Activated CD4-positive, alpha-beta T cell treated with anti-CD3 and anti-CD28 coated beads for 36 hours (primary cell): ENCODE measurements at regions not wholly inside any gene's neighbourhood (a gene's known extent, or its start where the extent isn't known, plus 50 kb on each side); places are given as distances from the start of the nearest gene placed in this dataset.

Experiments
- ATAC-seq: fragments of 200-7000 bp; cut with Tn5 transposase; one replicate; pipeline ENCODE4 v1.10.0; 2021; ENCODE audit warnings: mild to moderate bottlenecking, moderate library complexity
- CTCF ChIA-PET: fragments of 350-600 bp; sonication (Branson Sonifier 250); formaldehyde crosslinking; loops from one replicate; lab custom pipeline; 2021; ENCODE audit warnings: antibody characterized with exemption; lab: Charles Lee
- POLR2A ChIA-PET: fragments of 350-600 bp; sonication (Branson Sonifier 250); formaldehyde crosslinking; loops from one replicate; lab custom pipeline; 2021; ENCODE audit warnings: antibody characterized with exemption, inconsistent platforms; lab: Charles Lee
- DNase-seq: peaks from one replicate; pipeline ENCODE4 v3.0.0-alpha.2; 2020
- H3K27ac Mint-ChIP-seq: one replicate; pipeline ENCODE4 v1.8.0; 2021; ENCODE audit warnings: mixed read lengths
- H3K27me3 Mint-ChIP-seq: one replicate; pipeline ENCODE4 v1.8.0; 2021; ENCODE audit warnings: mixed read lengths
- H3K36me3 Mint-ChIP-seq: one replicate; pipeline ENCODE4 v1.8.0; 2021; ENCODE audit warnings: low read depth, mixed read lengths
- H3K4me1 Mint-ChIP-seq: one replicate; pipeline ENCODE4 v1.8.0; 2021; ENCODE audit warnings: mixed read lengths
- H3K4me3 Mint-ChIP-seq: one replicate; pipeline ENCODE4 v1.8.0; 2021; ENCODE audit warnings: mild to moderate bottlenecking, moderate library complexity, mixed read lengths
- H3K9me3 Mint-ChIP-seq: one replicate; pipeline ENCODE4 v1.8.0; 2021; ENCODE audit warnings: low read depth, mixed read lengths
- intact Hi-C, 2 experiments: fragments of 100-400 bp; cut with DNase I in 1 of 2; cut with micrococcal nuclease in 1 of 2; formaldehyde crosslinking; loops; one replicate each; pipeline versions ENCODE4 v1.14.2 to v1.15.1; 2022 to 2024; cut with DNase I, micrococcal nuclease

DNA sequence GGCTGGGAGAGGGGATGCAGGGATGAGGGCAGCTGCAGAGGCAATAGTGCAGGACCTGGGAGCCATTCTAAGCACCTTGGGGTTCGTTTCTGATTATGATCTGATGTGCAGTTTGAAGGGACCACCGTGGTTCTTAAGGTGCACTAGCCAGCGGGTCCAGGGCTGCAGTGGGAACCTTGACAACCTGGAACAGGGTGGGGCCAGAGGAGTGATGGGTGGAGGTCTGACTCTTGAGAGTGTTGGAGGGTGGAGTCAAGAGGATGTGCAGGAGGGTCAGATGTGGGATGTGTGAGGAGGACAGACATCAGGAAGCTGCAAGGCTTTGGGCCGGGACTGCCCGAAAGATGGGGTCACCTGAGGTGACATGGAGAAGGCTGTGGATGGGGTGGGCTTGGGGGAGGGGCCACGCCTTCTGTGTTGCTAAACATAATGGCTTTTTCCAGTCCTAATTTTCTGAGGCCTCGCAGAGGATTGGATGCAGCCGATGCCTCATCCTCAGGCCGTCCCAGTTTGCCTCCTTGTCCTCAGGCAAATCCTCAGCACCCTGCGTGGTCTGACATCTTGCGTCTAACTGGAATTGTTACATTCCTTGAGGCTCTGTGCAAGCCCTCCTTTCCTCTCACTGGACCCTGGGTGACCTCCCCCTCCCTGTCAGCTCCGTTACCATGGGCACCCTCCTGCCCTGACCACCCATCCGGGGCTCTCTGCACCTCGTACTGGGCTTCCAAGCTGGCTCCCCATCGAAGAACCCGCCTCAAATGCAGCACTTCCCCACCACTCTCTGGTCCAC is 61.4 kb upstream of the TRPM1 start:
- no peak overlapping the region for H3K27ac Mint-ChIP-seq
- H3K4me3 Mint-ChIP-seq: no peak overlapping the region
- POLR2A ChIA-PET: no interaction called here
- no peak for ATAC-seq
- H3K9me3 Mint-ChIP-seq: no peaks in the 10 kb centered on the region
- CTCF ChIA-PET: no interaction called here
- H3K36me3 Mint-ChIP-seq: no peaks in the 10 kb centered on the region
- intact Hi-C loops: no loop called here
- H3K27me3 Mint-ChIP-seq: peaks cover 2% of the 10 kb centered on the region
- DNase-seq: no peak
- H3K4me1 Mint-ChIP-seq: peaks cover 6% of the 10 kb centered on the region

GRCh38 chr15:31163769-31164572 is 62.4 kb upstream of the TRPM1 start:
- intact Hi-C loops: no loop called here
- ATAC-seq: no peak
- Mint-ChIP-seq H3K9me3 (no peaks in the 10 kb centered on the region), H3K27me3 (peaks cover 2% of the 10 kb centered on the region), H3K4me3 (no peak overlapping the region), H3K36me3 (no peaks in the 10 kb centered on the region), H3K4me1 (peaks cover 11% of the 10 kb centered on the region), H3K27ac (no peak overlapping the region)
- ChIA-PET CTCF (no interaction called here), POLR2A (no interaction called here)
- no peak for DNase-seq

DNA sequence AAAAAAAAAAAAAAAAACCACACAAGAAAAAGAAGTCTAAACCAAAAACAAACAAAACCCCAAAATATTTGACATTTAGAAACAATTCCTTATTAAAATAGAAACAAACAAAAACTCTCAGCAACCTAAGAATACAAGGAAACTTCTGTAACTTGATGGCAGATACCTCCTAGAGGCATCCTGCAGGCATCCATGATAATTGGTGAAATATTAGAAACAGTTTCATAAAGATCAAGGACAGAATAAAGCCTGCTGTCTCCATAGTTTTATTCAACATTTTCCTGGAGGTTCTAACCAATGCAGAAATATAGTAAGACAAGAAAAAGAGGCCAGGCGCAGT is 63.0 kb upstream of the TRPM1 start:
- ChIA-PET POLR2A (no interaction called here), CTCF (no interaction called here)
- H3K9me3 Mint-ChIP-seq: no peaks in the 10 kb centered on the region
- DNase-seq (no peak), ATAC-seq (no peak)
- no peak overlapping the region for H3K4me3 Mint-ChIP-seq
- H3K4me1 Mint-ChIP-seq: peaks cover 11% of the 10 kb centered on the region
- peaks cover 2% of the 10 kb centered on the region for H3K27me3 Mint-ChIP-seq
- H3K36me3 Mint-ChIP-seq: no peaks in the 10 kb centered on the region
- H3K27ac Mint-ChIP-seq: no peak overlapping the region
- intact Hi-C loops: no loop called here

GRCh38 chr15:31169558-31169957 is 68.0 kb upstream of the TRPM1 start:
- H3K4me1 Mint-ChIP-seq: peaks cover 11% of the 10 kb centered on the region
- ATAC-seq: no peak
- H3K36me3 Mint-ChIP-seq: no peaks in the 10 kb centered on the region
- H3K27ac Mint-ChIP-seq: no peak overlapping the region
- no peaks in the 10 kb centered on the region for H3K27me3 Mint-ChIP-seq
- ChIA-PET POLR2A (no interaction called here), CTCF (interaction anchor here (1.2 kb wide), 1 partner anchor 122 kb away, joined by 3 read pairs; no protein-coding TSS in a partner anchor)
- intact Hi-C loops: no loop called here
- no peak for DNase-seq
- no peaks in the 10 kb centered on the region for H3K9me3 Mint-ChIP-seq
- H3K4me3 Mint-ChIP-seq: no peak overlapping the region

- no peaks in the 10 kb centered on the region for H3K36me3 Mint-ChIP-seq
- ATAC-seq (no peak), DNase-seq (no peak)
- ChIA-PET CTCF (interaction anchor here (0.6 kb wide), 1 partner anchor 42 kb away, joined by 3 read pairs; no protein-coding TSS in a partner anchor), POLR2A (no interaction called here)
- H3K9me3 Mint-ChIP-seq: no peaks in the 10 kb centered on the region
- peaks cover 11% of the 10 kb centered on the region for H3K4me1 Mint-ChIP-seq
- intact Hi-C loops: no loop called here
- no peaks in the 10 kb centered on the region for H3K27me3 Mint-ChIP-seq
- H3K4me3 Mint-ChIP-seq: no peak overlapping the region
- H3K27ac Mint-ChIP-seq: no peak overlapping the region
Measured at GRCh38 chr15:31171731-31172130, 70.2 kb upstream of the TRPM1 start.

DNA sequence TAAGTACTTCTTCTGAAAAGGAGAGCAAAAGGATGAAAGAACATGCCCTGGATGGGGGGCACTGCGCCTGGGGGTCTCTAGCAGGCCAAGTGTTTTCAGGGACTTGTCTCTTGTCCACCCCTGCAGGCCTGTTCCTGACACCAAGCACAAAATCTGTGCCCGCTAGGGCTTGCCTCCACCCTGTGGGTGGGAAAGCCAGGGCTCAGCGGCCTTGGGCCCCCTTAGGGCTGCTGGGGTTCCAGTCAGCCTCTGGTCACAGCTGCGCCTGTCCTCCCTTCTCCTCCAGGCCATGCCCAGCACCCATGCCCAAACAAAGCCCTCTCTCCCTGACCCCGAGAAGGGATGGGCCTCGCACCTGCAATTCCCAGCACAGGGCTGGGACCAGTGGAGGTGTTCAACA is 71.1 kb upstream of the TRPM1 start:
- no peaks in the 10 kb centered on the region for H3K36me3 Mint-ChIP-seq
- no peaks in the 10 kb centered on the region for H3K27me3 Mint-ChIP-seq
- ChIA-PET POLR2A (no interaction called here), CTCF (interaction anchor here (0.6 kb wide), 1 partner anchor 42 kb away, joined by 5 read pairs; no protein-coding TSS in a partner anchor)
- DNase-seq (no peak), ATAC-seq (no peak)
- H3K4me1 Mint-ChIP-seq: peaks cover 8% of the 10 kb centered on the region
- H3K27ac Mint-ChIP-seq: no peak overlapping the region
- no peaks in the 10 kb centered on the region for H3K9me3 Mint-ChIP-seq
- H3K4me3 Mint-ChIP-seq: no peak overlapping the region
- intact Hi-C loops: no loop called here

DNA sequence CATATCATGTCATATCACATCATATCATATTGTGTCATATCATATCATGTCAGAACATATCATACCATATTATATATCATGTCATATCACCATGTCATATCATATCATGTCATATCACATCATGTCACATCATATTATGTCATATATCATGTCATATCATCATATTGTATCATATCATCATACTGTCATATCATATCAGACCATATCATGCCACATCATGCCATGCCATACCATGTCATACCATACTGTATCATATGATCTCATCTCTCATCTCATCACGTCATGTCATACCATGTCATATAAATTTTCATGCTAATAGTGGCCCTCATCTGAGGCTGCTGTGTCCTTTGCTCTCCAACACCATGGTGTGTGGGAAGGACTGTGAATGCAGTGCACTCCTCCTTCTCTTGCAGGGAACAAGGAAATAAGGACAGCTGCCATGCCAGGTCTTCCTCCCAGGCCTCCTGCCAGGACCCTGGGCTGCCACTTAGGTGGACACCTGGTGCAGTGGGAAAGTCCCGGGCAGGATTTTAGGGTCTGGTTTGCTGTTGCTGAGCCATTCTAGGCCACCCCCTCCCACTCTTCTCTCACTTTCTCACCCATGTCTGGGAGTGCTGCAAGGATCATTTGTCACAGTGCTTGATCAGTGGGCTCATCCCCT is 72.4 kb upstream of the TRPM1 start:
- ATAC-seq: no peak
- H3K4me3 Mint-ChIP-seq: no peak overlapping the region
- POLR2A ChIA-PET: no interaction called here
- no peaks in the 10 kb centered on the region for H3K27me3 Mint-ChIP-seq
- intact Hi-C loops: no loop called here
- H3K9me3 Mint-ChIP-seq: no peaks in the 10 kb centered on the region
- no peaks in the 10 kb centered on the region for H3K36me3 Mint-ChIP-seq
- CTCF ChIA-PET: no interaction called here
- peaks cover 8% of the 10 kb centered on the region for H3K4me1 Mint-ChIP-seq
- no peak for DNase-seq
- no peak overlapping the region for H3K27ac Mint-ChIP-seq

- H3K4me3 Mint-ChIP-seq: no peak overlapping the region
- no peaks in the 10 kb centered on the region for H3K27me3 Mint-ChIP-seq
- DNase-seq: no peak
- H3K27ac Mint-ChIP-seq: no peak overlapping the region
- peaks cover 18% of the 10 kb centered on the region for H3K4me1 Mint-ChIP-seq
- peaks cover 2% of the 10 kb centered on the region for H3K9me3 Mint-ChIP-seq
- ChIA-PET POLR2A (no interaction called here), CTCF (interaction anchor here (0.7 kb wide), 1 partner anchor 60 kb away, joined by 3 read pairs; no protein-coding TSS in a partner anchor)
- intact Hi-C loops: no loop called here
- no peak for ATAC-seq
- peaks cover under 1% of the 10 kb centered on the region for H3K36me3 Mint-ChIP-seq
Measured at GRCh38 chr15:31175484-31175883, 74.0 kb upstream of the TRPM1 start.

- Mint-ChIP-seq H3K27me3 (no peaks in the 10 kb centered on the region), H3K36me3 (peaks cover 2% of the 10 kb centered on the region), H3K4me3 (no peak overlapping the region), H3K4me1 (peaks cover 18% of the 10 kb centered on the region), H3K27ac (no peak overlapping the region), H3K9me3 (peaks cover 5% of the 10 kb centered on the region)
- no peak for DNase-seq
- POLR2A ChIA-PET: no interaction called here
- peak; percentile 23 for ATAC-seq
- intact Hi-C loops: no loop called here
- CTCF ChIA-PET: interaction anchor here (1.1 kb wide), 1 partner anchor 10 kb away, joined by 3 read pairs; no protein-coding TSS in a partner anchor
Measured at GRCh38 chr15:31177951-31178350, 76.4 kb upstream of the TRPM1 start.

DNA sequence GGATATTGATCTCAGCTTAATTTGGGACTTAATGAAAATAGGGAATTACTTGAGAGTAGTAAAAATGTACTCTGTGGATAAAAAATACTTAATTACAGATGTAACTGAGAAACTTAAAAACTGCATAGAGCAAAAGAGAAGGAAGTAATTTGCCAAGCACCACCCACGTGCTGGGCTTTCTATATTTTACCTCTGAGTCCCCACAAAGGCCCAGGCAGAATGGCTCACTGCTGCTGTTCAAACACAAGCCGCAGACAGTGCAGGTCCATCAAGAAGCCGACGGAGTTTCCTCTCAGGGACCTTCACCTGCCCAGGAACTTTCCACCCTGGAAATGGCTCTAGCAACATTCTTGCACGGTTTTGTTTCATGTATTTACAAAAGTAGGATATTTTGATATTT is 77.2 kb upstream of the TRPM1 start:
- no peak for ATAC-seq
- peaks cover 5% of the 10 kb centered on the region for H3K9me3 Mint-ChIP-seq

GRCh38 chr15:31179693-31180092 is 78.2 kb upstream of the TRPM1 start:
- H3K4me1 Mint-ChIP-seq: peaks cover 18% of the 10 kb centered on the region
- intact Hi-C loops: no loop called here
- peaks cover 5% of the 10 kb centered on the region for H3K9me3 Mint-ChIP-seq
- CTCF ChIA-PET: no interaction called here
- H3K4me3 Mint-ChIP-seq: no peak overlapping the region
- peaks cover 2% of the 10 kb centered on the region for H3K36me3 Mint-ChIP-seq
- ATAC-seq (no peak), DNase-seq (no peak)
- POLR2A ChIA-PET: no interaction called here
- H3K27ac Mint-ChIP-seq: no peak overlapping the region
- H3K27me3 Mint-ChIP-seq: no peaks in the 10 kb centered on the region

More for the DNA sequence above, 77.2 kb upstream of the TRPM1 start:
- CTCF ChIA-PET: interaction anchor here (0.7 kb wide), 1 partner anchor 578 kb away, joined by 3 read pairs; no protein-coding TSS in a partner anchor
- POLR2A ChIA-PET: no interaction called here
- DNase-seq: no peak
- H3K4me3 Mint-ChIP-seq: no peak overlapping the region
- H3K4me1 Mint-ChIP-seq: peaks cover 18% of the 10 kb centered on the region
- intact Hi-C loops: no loop called here
- no peaks in the 10 kb centered on the region for H3K27me3 Mint-ChIP-seq
- peaks cover 2% of the 10 kb centered on the region for H3K36me3 Mint-ChIP-seq
- H3K27ac Mint-ChIP-seq: no peak overlapping the region
